Effector memory CD8-positive, alpha-beta T cell (primary cell): ENCODE measurements at regions not wholly inside any gene's neighbourhood (a gene's known extent, or its start where the extent isn't known, plus 50 kb on each side); places are given as distances from the start of the nearest gene placed in this dataset.
"Not testable (repeated sequence)": the region's sequence is repeated elsewhere in the genome, so short reads cannot be mapped to it uniquely, and the experiment has no call there.

Experiments
- ATAC-seq: fragments of 150-1000 bp; cut with Tn5 transposase; replicated peaks from 2 replicates; pipeline ENCODE4 v1.10.0; 2021; ENCODE audit warnings: mild to moderate bottlenecking, moderate library complexity
- DNase-seq, 3 experiments: peaks; one replicate each; pipeline ENCODE4 v3.0.0; 2021
- H3K27ac Mint-ChIP-seq, 2 donors: one replicate each; pipeline ENCODE4 v1.8.0; 2022; ENCODE audit warnings: mild to moderate bottlenecking in 2 of 2, mixed read lengths in 2 of 2, moderate library complexity in 2 of 2
- H3K27me3 Mint-ChIP-seq, 2 donors: one replicate each; pipeline ENCODE4 v1.8.0; 2022; ENCODE audit warnings: mixed read lengths in 2 of 2
- H3K36me3 Mint-ChIP-seq: one replicate; pipeline ENCODE4 v1.8.0; 2022; ENCODE audit warnings: mild to moderate bottlenecking, moderate library complexity, mixed read lengths; ENCODE audit not compliant: insufficient read depth
- H3K4me1 Mint-ChIP-seq, 2 donors: one replicate each; pipeline ENCODE4 v1.8.0; 2022; ENCODE audit warnings: low read depth in 2 of 2, mixed read lengths in 2 of 2
- H3K4me3 Mint-ChIP-seq, 2 donors: one replicate each; pipeline ENCODE4 v1.8.0; 2022; ENCODE audit warnings: mild to moderate bottlenecking in 2 of 2, mixed read lengths in 2 of 2, moderate library complexity in 2 of 2
- H3K9me3 Mint-ChIP-seq, 2 donors: one replicate each; pipeline ENCODE4 v1.8.0; 2022; ENCODE audit warnings: mixed read lengths in 2 of 2

DNA sequence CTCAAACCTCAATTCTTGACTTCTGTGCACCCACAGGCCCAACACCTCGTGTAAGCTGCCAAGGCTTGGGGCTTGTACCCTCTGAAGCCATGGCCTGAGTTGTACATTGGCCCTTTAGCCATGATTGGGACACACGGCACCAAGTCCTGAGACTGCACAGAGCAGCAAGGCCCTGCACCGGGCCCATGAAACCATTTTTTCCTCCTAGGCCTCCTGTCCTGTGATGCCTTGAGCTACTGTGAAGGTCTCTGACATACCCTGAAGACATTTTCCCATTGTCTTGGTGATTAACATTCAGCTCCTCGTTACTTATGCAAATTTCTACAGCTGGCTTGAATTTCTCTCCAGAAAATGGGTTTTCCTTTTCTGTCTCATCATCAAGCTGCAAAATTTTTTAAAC, 52.3 kb upstream of the FRG1 start:
- not testable (repeated sequence) for H3K27me3 Mint-ChIP-seq, ATAC-seq, H3K4me1 Mint-ChIP-seq, DNase-seq, H3K4me3 Mint-ChIP-seq, H3K36me3 Mint-ChIP-seq, H3K27ac Mint-ChIP-seq
- peaks cover 0 to 15% of the 10 kb centered on the region in 2 donors for H3K9me3 Mint-ChIP-seq
